ENCODE measurements at regions not wholly inside any gene's neighbourhood (a gene's known extent, or its start where the extent isn't known, plus 50 kb on each side); places are given as distances from the start of the nearest gene placed in this dataset.
"Not testable (repeated sequence)": the region's sequence is repeated elsewhere in the genome, so short reads cannot be mapped to it uniquely, and the experiment has no call there.

- no peak for DNase-seq (ENCODE audit: low read depth, low spot score)
These were observed 50.4 kb downstream of the HAPSTR1 start for GRCh38 chr16:9141813-9142212.

DNA sequence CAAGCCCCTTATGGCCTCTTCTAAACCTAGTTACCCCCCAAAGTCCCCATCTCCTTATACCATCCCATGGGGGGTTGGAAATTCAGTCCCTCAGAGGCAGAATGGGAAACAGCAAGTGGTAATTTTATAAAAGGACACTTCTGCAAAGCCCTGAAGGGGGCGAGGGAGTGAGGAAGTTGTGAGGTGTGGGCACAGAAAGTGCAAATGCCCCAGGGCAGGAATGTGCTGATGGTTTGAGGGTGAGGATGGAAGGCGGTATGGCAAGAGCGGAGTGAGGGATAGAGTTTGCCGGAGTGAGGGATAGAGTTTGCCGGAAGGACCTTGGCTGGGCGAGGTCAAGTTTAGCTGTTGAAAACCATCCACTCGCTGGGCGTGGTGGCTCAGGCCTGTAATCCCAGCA, 52.7 kb downstream of the HAPSTR1 start:
- DNase-seq (ENCODE audit: low read depth, low spot score): no peak

DNA sequence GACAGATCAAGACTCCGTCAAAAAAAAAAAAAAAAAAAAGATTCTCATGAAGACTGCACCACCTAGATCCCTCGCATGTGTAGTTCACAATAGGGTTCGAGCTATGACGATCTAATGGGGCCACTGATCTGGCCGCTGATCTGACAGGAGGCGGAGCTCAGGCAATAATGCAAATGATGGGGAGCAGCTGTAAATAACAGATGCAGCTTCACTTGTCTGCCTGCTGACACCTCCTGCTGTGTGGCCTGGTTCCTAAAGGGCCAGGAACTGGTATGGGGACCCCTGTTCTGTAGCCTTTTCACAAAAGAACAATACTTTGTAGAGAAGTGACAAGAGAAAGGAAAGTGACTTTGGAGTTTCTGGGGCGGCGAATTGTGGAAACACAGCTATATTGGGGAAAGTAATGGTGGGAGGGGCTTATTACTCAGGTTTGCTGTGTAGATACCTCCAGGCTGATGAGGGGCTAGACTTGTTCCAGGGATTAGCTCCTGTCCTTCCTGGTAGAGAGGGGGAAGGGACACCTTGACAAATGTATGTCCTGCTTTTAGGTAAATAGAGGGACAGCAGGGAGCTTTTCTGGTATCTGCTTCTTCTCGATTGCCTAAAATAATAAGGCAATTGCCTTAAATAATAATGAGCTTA, 57.1 kb downstream of the HAPSTR1 start:
- no peak for DNase-seq (ENCODE audit: low read depth, low spot score)

DNA sequence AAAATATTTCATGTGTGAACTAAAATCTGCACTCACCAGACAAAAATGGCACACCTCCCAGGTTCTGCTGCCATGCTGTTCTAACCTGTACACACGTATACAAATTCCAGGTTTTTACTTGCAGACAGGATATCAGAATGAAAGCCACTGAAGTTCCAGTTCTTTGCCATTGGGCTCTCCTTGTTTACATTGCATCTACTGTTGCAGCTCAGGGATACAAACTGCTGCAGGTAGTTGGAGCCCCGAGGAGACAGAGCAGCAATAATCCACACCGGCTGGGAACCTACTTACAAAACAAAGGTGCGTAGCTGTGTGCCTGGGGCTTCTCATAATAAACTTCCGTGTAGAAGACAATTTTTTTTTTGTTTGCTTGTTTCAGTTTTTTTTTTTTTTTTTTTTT, 59.6 kb downstream of the HAPSTR1 start:
- no peak for DNase-seq (ENCODE audit: low read depth, low spot score)

GRCh38 chr16:9151597-9151996, 60.2 kb downstream of the HAPSTR1 start:
- no peak for DNase-seq (ENCODE audit: low read depth, low spot score)

DNA sequence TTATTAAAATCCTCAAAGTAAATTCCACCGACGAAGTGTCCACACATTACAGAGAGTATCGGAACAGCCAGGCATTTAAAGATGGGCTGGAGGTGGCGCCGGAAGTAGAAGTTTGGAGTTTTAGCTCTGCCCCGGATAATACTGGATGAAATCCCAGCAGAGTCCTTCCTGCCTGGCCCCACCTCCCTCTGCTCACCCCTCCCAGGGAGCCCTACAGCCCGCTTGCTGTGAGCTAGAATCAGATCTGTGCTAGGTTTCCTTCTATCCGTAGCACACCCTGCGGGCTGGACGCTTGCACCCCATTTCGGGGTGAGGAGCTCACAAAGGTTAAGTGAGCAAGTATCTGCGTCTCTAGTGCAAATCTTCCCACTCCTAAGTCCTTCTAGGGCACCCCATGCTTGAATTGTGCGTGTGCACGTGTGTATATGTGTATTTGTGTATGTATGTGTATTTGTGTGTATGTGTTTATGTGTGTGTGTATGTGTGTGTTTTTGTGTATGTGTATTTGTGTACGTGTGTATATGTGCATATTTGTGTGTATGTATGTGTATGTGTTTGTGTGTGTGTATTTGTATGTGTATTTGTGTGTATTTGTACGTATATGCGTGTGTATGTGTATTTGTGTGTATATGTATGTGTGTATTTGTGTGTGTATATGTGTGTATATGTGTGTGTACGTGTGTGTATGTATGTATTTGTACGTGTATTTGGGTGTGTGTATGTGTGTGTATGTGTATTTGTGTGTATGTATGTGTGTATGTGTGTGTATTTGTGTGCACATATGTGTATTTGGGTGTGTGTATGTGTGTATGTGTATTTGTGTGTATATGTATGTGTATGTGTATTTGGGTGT, 61.4 kb downstream of the HAPSTR1 start:
- DNase-seq (ENCODE audit: low read depth, low spot score): no peak

DNA sequence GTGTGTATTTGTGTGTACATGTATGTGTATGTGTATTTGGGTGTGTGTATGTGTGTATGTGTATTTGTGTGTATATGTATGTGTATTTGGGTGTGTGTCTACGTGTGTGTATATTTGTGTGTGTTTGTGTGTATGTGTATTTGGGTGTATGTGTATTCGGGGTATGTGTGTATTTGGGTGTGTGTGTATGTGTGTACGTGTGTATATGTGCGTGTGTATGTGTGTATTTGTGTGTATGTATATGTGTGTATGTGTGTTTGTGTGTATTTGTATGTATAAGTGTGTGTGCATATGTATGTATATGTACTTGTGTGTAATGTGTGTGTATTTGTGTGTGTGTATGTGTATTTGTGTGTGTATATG, 62.0 kb downstream of the HAPSTR1 start:
- no peak for DNase-seq (ENCODE audit: low read depth, low spot score)

- no peak for DNase-seq (ENCODE audit: low read depth, low spot score)
These were observed 63.3 kb downstream of the HAPSTR1 start for GRCh38 chr16:9154567-9155410.

- no peak for DNase-seq (ENCODE audit: low read depth, low spot score)
These were observed 64.4 kb downstream of the HAPSTR1 start for GRCh38 chr16:9155871-9156270.

- peak; percentile 63 for DNase-seq (ENCODE audit: low read depth, low spot score)
These were observed 68.6 kb downstream of the HAPSTR1 start for GRCh38 chr16:9159839-9160550.

DNA sequence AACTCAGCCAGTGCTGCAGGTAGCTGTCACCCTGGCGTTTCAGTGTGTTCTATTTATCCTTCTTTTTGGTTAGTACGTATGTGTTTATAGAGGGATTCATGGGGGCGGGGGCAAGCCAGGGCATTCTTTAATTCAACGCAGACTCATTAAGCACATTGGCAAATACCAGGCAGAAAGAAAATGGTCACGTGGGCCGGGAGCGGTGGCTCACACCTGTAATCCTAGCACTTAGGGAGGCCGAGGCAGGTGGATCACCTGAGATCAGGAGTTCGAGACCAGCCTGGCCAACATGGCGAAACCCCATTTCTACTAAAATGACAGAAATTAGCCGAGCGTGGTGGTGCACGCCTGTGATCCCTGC, 69.1 kb downstream of the HAPSTR1 start:
- no peak for DNase-seq (ENCODE audit: low read depth, low spot score)

DNA sequence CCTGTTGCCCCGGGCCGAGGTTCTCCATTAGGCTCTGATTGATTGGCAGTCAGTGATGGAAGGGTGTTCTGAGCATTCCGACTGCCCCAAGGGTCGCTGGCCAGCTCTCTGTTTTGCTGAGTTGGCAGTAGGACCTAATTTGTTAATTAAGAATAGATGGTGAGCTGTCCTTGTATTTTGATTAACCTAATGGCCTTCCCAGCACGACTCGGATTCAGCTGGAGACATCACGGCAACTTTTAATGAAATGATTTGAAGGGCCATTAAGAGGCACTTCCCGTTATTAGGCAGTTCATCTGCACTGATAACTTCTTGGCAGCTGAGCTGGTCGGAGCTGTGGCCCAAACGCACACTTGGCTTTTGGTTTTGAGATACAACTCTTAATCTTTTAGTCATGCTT, 74.2 kb downstream of the HAPSTR1 start:
- no peak for DNase-seq (ENCODE audit: low read depth, low spot score)

GRCh38 chr16:9166326-9166993, 75.0 kb downstream of the HAPSTR1 start:
- DNase-seq (ENCODE audit: low read depth, low spot score): not testable (repeated sequence)

GRCh38 chr16:9169094-9169493, 77.7 kb downstream of the HAPSTR1 start:
- DNase-seq (ENCODE audit: low read depth, low spot score): no peak

DNA sequence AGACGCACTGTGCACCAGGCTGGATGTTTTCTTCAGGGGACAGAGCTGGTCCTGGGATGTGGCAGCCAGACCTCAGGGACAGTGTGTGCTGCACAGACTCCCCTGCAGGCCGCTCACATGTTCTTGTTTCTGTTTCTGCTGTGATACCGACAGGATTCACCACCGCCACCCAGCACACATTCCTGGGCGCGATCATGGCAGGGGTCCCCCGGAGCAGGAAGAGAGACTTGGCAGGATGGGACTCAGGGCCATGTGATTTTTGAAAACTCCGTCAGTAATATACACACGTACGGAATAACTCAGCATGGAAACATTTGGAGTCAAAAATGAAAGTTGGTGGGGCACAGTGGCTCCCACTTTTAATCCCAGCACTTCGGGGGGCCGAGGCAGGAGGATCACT, 79.0 kb downstream of the HAPSTR1 start:
- no peak for DNase-seq (ENCODE audit: low read depth, low spot score)

DNA sequence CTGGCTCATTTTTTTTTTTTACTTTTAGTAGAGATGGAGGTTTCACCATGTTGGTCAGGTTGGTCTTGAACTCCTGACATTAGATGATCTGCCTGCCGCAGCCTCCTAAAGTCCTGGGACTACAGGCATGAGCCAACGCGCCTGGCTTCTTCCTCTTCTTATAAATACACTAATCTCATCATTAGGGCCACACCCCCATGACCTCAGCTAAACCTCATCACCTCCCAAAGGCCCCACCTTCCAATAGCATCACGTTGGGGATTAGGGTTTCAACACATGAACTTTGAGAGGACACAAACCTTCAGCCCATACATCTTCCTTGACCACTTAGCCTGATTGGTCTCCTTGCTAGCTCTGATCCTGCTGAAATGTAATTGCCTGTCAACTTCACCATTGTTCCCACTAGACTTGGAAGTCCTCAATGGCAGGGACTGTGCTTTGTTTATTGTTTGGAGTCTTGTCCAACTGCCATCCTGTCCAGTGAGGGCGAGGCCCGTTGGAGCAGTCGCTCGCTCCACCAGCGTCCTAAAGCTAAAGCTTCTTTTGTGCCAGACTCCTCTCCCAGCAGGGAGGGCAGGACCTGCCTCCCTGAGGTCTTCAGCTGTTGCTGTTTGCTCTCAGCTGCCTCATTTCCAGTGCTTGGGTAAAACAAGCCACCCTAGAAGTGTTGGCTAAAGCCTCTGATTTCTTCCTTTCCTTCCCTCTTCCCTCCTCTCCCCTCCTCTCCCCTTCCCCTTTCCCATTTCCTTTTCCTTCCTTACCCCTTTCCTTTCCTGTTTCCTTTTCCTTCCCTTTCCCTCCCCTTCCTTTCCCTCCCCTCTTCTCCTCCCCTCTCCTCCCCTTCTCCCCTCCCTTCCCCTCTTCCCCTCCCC, 85.3 kb downstream of the HAPSTR1 start:
- no peak for DNase-seq (ENCODE audit: low read depth, low spot score)

DNA sequence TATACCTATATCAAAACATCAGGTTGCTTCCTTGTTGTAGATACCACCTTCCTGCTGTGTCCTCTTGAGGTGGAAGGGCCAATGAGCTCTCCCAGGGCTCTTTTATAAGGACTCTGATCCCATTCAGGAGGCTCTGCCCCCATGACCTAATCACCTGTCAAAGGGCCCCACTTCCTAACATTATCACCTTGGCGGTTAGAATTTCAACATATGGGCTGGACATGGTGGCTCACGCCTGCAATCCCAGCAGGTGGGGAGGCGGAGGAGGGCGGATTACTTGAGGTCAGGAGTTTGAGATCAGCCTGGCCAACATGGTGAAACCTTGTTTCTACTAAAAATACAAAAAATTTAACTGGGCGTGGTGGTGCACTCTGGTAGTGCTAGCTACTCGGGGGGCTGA, 86.4 kb downstream of the HAPSTR1 start:
- DNase-seq (ENCODE audit: low read depth, low spot score): no peak

GRCh38 chr16:9183682-9184353, 92.4 kb downstream of the HAPSTR1 start:
- no peak for DNase-seq (ENCODE audit: low read depth, low spot score)

DNA sequence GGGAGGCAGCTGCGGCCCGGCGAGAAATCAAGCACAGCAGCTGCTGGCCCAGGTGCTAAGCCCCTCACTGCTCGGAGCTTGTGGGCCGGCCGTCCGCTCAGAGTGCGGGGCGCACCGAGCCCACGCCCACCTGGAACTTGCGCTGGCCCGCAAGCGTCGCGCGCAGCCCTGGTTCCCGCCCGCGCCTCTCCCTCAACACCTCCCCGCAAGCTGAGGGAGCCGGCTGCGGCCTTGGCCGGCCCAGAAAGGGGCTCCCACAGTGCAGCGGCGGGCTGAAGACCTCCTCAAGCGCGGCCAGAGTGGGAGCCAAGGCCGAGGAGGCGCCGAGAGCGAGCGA, 92.9 kb downstream of the HAPSTR1 start:
- no peak for DNase-seq (ENCODE audit: low read depth, low spot score)

DNA sequence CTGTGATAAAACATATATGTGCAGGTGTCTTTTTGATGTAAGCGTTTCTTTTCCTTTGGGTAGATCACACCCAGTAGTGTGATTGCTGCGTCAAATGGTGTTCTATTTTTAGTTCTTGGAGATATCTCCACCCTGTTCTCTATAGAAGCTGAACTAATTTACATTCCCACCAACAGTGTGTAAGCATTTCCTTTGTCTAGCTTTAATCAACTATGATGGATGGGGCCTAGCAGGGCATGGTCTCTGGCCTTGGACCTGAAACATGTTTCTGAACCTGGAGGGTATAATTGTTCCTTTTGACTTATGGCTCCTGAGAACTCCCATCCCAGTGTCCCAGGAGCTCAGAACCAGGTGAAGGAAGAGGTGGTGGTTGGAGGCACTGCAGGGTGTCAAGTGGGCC, 93.9 kb downstream of the HAPSTR1 start:
- DNase-seq (ENCODE audit: low read depth, low spot score): no peak

All from iPS DF 19.7 (cell line).